ENCODE measurements at regions not wholly inside any gene's neighbourhood (a gene's known extent, or its start where the extent isn't known, plus 50 kb on each side); places are given as distances from the start of the nearest gene placed in this dataset.

- DNase-seq (ENCODE audit: low read depth, low spot score), result no peak
- H3K4me3 ChIP-seq (ENCODE audit: low read depth, low read length), result no peak overlapping the region
- no peak overlapping the region for H3K27ac ChIP-seq (ENCODE audit: low read depth, low read length)
- POLR2A ChIA-PET, result no interaction called here
- no peaks in the 10 kb centered on the region for H3K27me3 ChIP-seq (ENCODE audit: control insufficient read depth, insufficient read depth, low read length)
- H3K9me3 ChIP-seq (ENCODE audit: control insufficient read depth, insufficient read depth, low read length), result no peaks in the 10 kb centered on the region
- CTCF ChIA-PET, result no interaction called here
- no peak for TF ChIP-seq CTCF (IDR thresholded peaks at IDR 0.05; ENCODE audit: low read depth, low read length)
These were observed 77.3 kb upstream of the FZD7 start for GRCh38 chr2:201956361-201956760.

- CTCF ChIA-PET, result no interaction called here
- TF ChIP-seq CTCF (IDR thresholded peaks at IDR 0.05; ENCODE audit: low read depth, low read length), result no peak
These were observed 76.6 kb upstream of the FZD7 start for GRCh38 chr2:201957091-201957490.

GRCh38 chr2:201959198-201959597, 74.5 kb upstream of the FZD7 start:
- H3K27ac ChIP-seq (ENCODE audit: low read depth, low read length), result no peak overlapping the region
- no peaks in the 10 kb centered on the region for H3K9me3 ChIP-seq (ENCODE audit: control insufficient read depth, insufficient read depth, low read length)
- H3K27me3 ChIP-seq (ENCODE audit: control insufficient read depth, insufficient read depth, low read length), result no peaks in the 10 kb centered on the region
- POLR2A ChIA-PET, result interaction anchor here (0.9 kb wide), 1 partner anchor 9 kb away, joined by 7 read pairs; no protein-coding TSS in a partner anchor
- no peak for DNase-seq (ENCODE audit: low read depth, low spot score)
- H3K4me3 ChIP-seq (ENCODE audit: low read depth, low read length), result no peak overlapping the region
- CTCF ChIA-PET, result interaction anchor here (0.7 kb wide), 1 partner anchor 17 kb away, joined by 3 read pairs; no protein-coding TSS in a partner anchor
- TF ChIP-seq CTCF (IDR thresholded peaks at IDR 0.05; ENCODE audit: low read depth, low read length), result no peak

More at GRCh38 chr2:201957091-201957490, 76.6 kb upstream of the FZD7 start:
- H3K9me3 ChIP-seq (ENCODE audit: control insufficient read depth, insufficient read depth, low read length), result no peaks in the 10 kb centered on the region
- H3K27me3 ChIP-seq (ENCODE audit: control insufficient read depth, insufficient read depth, low read length), result no peaks in the 10 kb centered on the region
- no peak overlapping the region for H3K27ac ChIP-seq (ENCODE audit: low read depth, low read length)
- DNase-seq (ENCODE audit: low read depth, low spot score), result no peak
- no peak overlapping the region for H3K4me3 ChIP-seq (ENCODE audit: low read depth, low read length)
- POLR2A ChIA-PET, result interaction anchor here (0.8 kb wide), 1 partner anchor 171 kb away, joined by 5 read pairs; no protein-coding TSS in a partner anchor

GRCh38 chr2:201959626-201960025, 74.0 kb upstream of the FZD7 start:
- ChIA-PET CTCF (no interaction called here), POLR2A (interaction anchor here (0.9 kb wide), 1 partner anchor 9 kb away, joined by 7 read pairs; no protein-coding TSS in a partner anchor)
- Histone ChIP-seq H3K4me3 (ENCODE audit: low read depth, low read length) (no peak overlapping the region), H3K27me3 (ENCODE audit: control insufficient read depth, insufficient read depth, low read length) (no peaks in the 10 kb centered on the region), H3K9me3 (ENCODE audit: control insufficient read depth, insufficient read depth, low read length) (no peaks in the 10 kb centered on the region), H3K27ac (ENCODE audit: low read depth, low read length) (no peak overlapping the region)
- no peak for DNase-seq (ENCODE audit: low read depth, low spot score)
- TF ChIP-seq CTCF (IDR thresholded peaks at IDR 0.05; ENCODE audit: low read depth, low read length), result no peak

- no peak overlapping the region for H3K4me3 ChIP-seq (ENCODE audit: low read depth, low read length)
- ChIA-PET CTCF (no interaction called here), POLR2A (no interaction called here)
- no peak for DNase-seq (ENCODE audit: low read depth, low spot score)
- TF ChIP-seq CTCF (IDR thresholded peaks at IDR 0.05; ENCODE audit: low read depth, low read length), result no peak
- H3K27me3 ChIP-seq (ENCODE audit: control insufficient read depth, insufficient read depth, low read length), result no peaks in the 10 kb centered on the region
- H3K27ac ChIP-seq (ENCODE audit: low read depth, low read length), result no peak overlapping the region
- H3K9me3 ChIP-seq (ENCODE audit: control insufficient read depth, insufficient read depth, low read length), result no peaks in the 10 kb centered on the region
These were observed 73.3 kb upstream of the FZD7 start for GRCh38 chr2:201960305-201960704.
